ENCODE measurements at regions not wholly inside any gene's neighbourhood (a gene's known extent, or its start where the extent isn't known, plus 50 kb on each side); places are given as distances from the start of the nearest gene placed in this dataset.

DNA sequence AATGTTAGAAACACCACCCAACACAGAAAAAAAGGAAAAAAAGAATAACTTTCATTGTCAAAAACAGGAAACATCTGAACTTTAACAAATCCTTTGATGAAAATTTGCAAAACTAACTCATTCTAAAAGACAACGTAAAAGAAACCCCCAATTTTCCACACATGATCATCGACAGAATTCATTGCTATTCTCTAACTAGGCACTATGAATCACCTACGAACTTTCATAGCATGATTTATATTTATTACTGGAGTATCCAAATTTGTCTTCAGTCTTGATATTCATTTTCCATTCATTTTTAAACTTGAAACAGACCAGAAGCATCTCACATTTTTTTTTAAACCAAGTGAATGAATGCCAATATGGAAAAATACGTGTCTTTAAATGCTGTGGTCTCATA is 514.6 kb downstream of the TLE4 start:
- no peaks in the 10 kb centered on the region for H3K27me3 ChIP-seq
- H3K4me3 ChIP-seq = no peak overlapping the region
- TF ChIP-seq CTCF (IDR thresholded peaks at IDR 0.05) (no peak), POLR2A (IDR thresholded peaks at IDR 0.05) (no peak), EP300 (IDR thresholded peaks at IDR 0.05) (no peak)
- no peaks in the 10 kb centered on the region for H3K9me3 ChIP-seq
- H3K4me1 ChIP-seq (ENCODE audit: insufficient read depth) = no peaks in the 10 kb centered on the region
- no peak overlapping the region for H3K27ac ChIP-seq
- H3K36me3 ChIP-seq = no peaks in the 10 kb centered on the region
- 51 to 83% (median 66%) methylated on average over 4 of the region's 4 CpGs for WGBS, 3 donors
- intact Hi-C loops (cut with DNase I) = no loop called here
- DNase-seq = no peak

GRCh38 chr9:80085668-80086067 is 513.9 kb downstream of the TLE4 start:
- Histone ChIP-seq H3K36me3 (no peaks in the 10 kb centered on the region), H3K9me3 (no peaks in the 10 kb centered on the region), H3K27me3 (no peaks in the 10 kb centered on the region), H3K27ac (no peak overlapping the region), H3K4me1 (ENCODE audit: insufficient read depth) (no peaks in the 10 kb centered on the region), H3K4me3 (no peak overlapping the region)
- TF ChIP-seq EP300 (IDR thresholded peaks at IDR 0.05) (no peak), POLR2A (IDR thresholded peaks at IDR 0.05) (no peak), CTCF (IDR thresholded peaks at IDR 0.05) (no peak)
- no peak for DNase-seq
- 91 to 92% (median 92%) methylated on average over 1 of the region's 1 CpG for WGBS, 3 donors
- intact Hi-C loops (cut with DNase I) = no loop called here

GRCh38 chr9:80082213-80082612 is 510.4 kb downstream of the TLE4 start:
- no peak for DNase-seq
- Histone ChIP-seq H3K27me3 (no peaks in the 10 kb centered on the region), H3K9me3 (no peaks in the 10 kb centered on the region), H3K4me3 (no peak overlapping the region), H3K36me3 (no peaks in the 10 kb centered on the region), H3K4me1 (ENCODE audit: insufficient read depth) (no peaks in the 10 kb centered on the region), H3K27ac (no peak overlapping the region)
- WGBS, 3 donors = 91 to 97% (median 92%) methylated on average over 2 of the region's 2 CpGs
- intact Hi-C loops (cut with DNase I) = no loop called here
- TF ChIP-seq POLR2A (IDR thresholded peaks at IDR 0.05) (no peak), EP300 (IDR thresholded peaks at IDR 0.05) (no peak), CTCF (IDR thresholded peaks at IDR 0.05) (no peak)

DNA sequence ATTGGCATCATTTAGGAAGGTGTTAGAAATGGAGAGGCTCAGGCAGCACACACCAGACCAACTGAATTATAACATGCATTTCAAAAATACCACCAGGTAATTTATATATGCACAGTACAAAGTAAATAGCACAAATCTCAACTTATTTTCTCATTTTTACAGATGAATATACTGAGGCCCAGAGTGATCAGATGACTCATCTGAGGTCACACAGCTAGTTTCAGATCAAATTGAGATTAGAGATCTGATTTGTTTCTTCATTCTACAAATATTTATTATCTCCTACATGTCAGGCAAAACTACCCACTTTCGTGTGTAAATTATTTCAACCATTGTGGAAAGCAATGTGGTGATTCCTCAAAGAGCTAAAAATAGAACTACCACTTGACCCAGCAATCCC is 507.1 kb downstream of the TLE4 start:
- no peaks in the 10 kb centered on the region for H3K36me3 ChIP-seq
- H3K4me3 ChIP-seq = no peak overlapping the region
- DNase-seq = no peak
- no peaks in the 10 kb centered on the region for H3K9me3 ChIP-seq
- WGBS, 3 donors = 86 to 91% (median 87%) methylated on average over 1 of the region's 1 CpG
- no peaks in the 10 kb centered on the region for H3K4me1 ChIP-seq (ENCODE audit: insufficient read depth)
- no peaks in the 10 kb centered on the region for H3K27me3 ChIP-seq
- no peak for TF ChIP-seq POLR2A (IDR thresholded peaks at IDR 0.05)
- intact Hi-C loops (cut with DNase I) = no loop called here
- H3K27ac ChIP-seq = no peak overlapping the region

GRCh38 chr9:80077059-80077458 is 505.3 kb downstream of the TLE4 start:
- H3K27ac ChIP-seq = no peak overlapping the region
- H3K36me3 ChIP-seq = no peaks in the 10 kb centered on the region
- 90 to 94% (median 92%) methylated on average over 3 of the region's 3 CpGs for WGBS, 3 donors

More at GRCh38 chr9:80077059-80077458, 505.3 kb downstream of the TLE4 start:
- DNase-seq = no peak
- Histone ChIP-seq H3K27me3 (no peaks in the 10 kb centered on the region), H3K4me3 (no peak overlapping the region), H3K4me1 (ENCODE audit: insufficient read depth) (no peaks in the 10 kb centered on the region), H3K9me3 (no peaks in the 10 kb centered on the region)
- no peak for TF ChIP-seq POLR2A (IDR thresholded peaks at IDR 0.05)
- TF ChIP-seq EP300 (IDR thresholded peaks at IDR 0.05) = no peak
- TF ChIP-seq CTCF (IDR thresholded peaks at IDR 0.05) = no peak
- intact Hi-C loops (cut with DNase I) = no loop called here
